ENCODE measurements at regions not wholly inside any gene's neighbourhood (a gene's known extent, or its start where the extent isn't known, plus 50 kb on each side); places are given as distances from the start of the nearest gene placed in this dataset.

DNA sequence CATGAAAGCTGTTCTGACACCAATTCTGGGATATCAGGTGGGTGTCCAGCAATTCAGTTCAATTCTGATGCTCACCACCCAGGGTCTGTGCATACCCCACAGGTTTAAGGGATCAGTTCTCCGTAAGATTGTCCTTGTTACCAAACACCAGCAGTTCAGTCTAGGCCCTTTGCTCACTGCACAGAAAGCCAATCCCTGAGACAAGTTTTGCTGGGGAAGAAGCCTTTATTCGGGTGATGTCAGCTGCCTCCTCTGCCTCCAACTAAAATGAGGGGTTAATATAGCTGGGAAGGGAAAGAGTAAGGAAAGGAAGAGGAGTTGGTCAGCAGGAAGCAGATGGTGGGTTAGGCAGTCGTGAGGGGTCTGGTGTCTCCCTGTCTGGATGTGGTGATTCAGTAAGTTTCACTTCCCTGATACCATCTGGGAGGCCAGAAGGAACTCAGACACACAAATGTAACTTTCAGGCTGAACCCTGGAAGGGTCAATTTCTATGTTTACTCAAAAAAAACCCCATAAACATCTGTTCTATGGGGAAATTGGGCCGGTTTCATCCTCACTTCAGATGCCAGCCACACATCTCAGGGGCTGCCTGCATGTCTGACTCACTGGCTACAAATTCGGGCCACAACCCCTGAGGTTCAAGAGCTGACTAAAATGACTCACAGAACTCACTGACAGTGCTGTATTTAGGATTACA is 83.3 kb upstream of the PGBD5 start:
- no peak for DNase-seq

DNA sequence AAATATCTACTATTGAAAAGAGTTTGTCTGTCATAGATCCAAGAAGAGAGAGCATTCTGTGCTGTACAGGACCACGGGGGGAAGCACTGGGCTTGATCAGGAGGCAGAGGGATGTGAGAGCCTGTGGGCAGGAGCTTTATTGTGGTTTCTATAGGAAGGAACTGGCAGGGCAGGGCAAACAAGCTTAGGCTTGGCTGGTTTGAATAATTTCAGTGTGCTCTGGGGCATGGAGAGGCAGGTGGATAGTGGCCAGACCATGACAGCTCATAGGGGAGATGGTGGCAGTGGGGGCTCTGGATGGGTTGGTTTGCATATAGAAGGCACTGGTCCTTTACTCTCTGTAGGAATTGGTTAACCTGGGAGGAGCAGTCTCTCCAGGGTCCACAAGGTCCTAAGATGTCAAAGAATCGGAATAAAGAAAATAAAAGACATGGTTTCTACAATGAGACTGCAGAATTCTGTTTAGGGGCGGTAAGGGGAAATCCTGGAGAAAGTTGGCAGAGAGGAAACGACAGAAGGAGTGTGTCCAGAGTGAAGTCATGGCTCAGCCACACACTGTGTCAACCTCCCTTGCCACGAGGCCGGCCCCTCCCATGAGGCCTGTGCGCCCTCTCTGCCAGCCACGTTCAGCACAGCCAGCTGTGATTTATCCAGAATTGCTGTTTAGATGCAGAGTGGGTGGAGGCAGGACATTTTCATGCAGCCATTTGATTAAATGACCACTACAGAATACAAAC is 81.7 kb upstream of the PGBD5 start:
- DNase-seq = no peak

DNA sequence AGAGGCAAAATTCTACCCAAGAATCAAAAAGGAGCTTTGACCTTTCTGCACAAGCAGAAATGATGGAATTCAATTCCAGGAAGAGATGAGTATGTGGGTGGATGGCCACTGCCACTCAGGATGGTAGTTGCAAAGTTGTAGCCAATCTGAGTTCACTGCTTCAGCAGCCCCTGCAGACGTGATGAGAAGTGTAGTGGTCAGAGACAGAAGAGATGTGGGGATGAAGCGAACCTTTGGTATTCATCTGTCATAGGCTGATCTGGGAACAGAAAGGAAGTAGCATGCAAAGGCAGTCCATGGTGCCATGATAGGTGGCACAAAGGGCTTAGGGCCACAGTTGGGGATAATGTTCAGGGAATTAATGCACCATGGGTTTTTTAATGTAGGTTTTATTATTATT is 81.1 kb upstream of the PGBD5 start:
- no peak for DNase-seq

DNA sequence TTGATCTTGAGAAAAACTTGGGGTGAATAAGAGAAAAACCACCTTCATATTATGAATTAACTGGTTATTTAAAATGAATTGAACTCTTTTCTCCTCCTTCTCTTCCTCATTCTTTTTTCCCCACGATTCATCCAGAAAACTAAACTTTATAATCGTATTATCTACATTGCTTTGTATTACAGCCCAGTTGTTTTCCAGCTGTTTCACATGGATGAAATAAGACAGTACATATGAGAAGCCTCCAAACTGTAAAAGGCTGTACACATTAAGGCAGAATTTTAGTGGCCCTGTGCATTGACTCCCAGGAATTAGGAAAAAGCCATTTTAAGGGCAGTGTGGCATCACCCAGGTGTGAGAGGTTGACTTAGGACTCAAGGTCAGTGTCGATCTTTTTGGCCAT is 80.3 kb upstream of the PGBD5 start:
- DNase-seq = no peak

DNA sequence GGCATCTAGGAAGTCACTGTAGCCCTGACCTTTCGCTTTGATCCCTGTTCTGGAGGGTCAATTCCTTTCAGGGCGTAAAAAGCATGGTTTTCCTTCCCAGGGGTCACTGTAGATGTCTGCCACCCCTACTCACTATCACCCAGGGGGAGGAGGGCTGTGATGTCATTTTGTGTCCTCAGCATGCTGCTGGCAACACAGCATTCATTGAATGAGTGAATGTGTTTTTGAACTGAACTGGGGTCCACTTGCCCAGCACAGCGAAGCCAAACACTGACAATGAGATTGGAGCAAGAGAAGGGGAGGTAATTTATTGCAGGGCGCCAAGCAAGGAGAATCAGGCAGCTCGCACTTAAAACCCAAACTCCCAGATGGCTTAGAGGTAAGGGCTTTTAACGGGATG is 78.2 kb upstream of the PGBD5 start:
- DNase-seq = no peak

DNA sequence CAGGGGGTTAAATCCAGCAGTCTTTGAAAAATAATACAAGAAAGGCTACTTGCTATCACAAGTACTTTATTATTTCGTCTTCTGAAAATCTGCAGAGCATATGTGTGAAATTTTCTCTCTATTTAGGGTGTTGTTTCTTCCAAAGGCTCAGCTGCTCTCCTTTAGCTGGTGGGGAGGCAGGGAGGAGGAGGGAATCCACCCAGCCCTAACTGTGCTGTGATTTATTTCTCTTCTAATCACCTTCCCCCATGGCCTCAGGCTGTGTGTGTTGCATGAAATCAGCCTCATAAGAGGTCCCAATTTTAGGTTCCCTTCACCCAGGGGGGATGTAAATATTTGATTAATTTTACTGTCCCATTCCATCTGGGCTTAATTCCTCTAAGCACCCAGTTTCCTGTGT is 77.6 kb upstream of the PGBD5 start:
- DNase-seq = no peak

DNA sequence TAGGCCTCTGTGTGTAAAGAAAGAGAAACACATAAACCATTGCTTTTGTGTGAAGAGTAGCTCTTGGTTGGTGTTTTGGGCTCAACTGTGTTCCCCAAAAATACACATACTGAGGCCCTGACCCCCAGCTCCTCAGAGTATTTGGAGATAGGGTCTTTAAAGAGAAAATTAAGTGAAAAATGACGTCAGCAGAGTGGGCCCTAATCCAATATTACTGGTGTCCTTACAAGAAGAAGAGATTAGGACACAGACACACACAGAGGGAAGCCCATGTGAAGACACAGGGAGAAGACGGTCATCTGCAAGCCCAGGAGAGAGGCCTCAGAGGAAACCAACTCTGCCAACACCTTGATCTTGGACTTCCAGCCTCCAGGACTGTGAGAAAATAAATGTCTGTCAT is 76.9 kb upstream of the PGBD5 start:
- no peak for DNase-seq

DNA sequence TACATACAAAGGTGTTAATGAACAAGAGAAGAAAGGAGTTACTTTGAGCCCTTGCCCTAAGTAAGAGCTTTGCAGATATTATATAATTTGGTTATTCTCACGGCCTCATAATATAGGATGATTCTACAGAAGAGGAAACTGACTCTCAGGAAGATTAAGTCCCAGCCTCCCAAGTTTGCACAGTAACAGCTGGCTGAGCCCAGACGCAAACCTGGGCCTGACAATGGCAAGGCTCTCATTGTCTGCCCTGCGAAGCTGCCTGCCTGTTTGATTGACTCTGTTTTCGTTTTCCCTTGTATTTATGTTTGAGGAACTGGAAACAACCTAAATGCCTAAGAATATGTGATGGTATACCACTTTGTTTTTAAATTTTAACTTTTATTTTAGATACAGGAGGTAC is 76.2 kb upstream of the PGBD5 start:
- no peak for DNase-seq

DNA sequence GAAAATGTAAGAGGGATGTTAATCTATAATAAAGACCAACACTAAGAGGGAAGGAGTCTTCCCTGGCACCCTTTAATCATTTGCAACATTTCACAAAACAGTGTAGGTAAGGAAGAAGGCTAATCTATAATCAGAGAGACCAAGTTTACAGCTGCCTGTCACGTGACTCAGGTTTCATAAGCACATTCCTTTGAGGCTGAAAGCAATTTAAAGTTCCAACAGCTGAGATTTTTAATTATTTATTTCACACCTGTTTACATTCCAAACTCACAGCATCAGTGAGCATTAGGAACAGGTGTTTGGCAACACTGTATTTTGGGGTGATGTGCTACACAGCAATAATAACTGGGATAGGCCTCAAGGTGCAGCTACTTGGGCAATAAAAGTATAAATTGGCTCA is 75.7 kb upstream of the PGBD5 start:
- DNase-seq = no peak

DNA sequence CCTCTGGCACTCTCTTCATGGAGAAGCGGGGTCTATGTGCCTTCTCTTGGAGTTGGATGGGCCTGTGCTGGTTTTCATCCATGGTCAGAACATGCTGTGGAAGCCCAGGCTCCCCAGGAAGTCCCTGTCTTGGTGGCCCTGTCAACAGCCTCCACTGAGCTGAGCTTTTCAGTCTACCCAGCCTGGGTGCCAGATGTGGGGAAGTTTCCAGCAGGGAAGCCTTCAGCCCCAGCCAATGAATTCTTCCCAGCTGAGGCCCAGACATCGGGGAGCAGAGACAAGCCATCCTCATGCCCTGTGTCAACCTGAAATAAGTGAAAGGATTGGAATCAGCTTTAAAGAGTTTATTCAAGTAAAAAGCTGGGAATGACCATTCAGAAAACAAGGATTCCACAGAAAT is 75.1 kb upstream of the PGBD5 start:
- no peak for DNase-seq

DNA sequence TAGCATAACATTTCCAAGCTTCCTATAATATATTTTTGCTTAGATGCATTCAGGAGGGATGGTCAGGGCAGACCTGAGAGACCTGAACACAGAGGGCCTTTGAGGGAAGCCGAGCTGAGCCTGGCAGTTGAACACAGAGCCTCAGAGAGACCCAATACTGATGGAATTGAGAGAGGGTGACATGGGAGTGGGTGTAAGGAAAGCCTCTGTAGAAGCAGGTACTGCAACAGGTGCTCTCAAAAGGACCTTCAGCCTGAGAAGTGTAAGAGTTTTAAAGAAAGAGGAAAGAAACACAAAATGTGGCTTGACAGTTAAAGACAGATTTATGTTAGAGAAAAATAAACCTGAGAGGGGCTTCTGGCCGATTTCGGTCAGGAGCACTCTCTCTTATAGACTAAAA is 73.9 kb upstream of the PGBD5 start:
- DNase-seq = no peak

DNA sequence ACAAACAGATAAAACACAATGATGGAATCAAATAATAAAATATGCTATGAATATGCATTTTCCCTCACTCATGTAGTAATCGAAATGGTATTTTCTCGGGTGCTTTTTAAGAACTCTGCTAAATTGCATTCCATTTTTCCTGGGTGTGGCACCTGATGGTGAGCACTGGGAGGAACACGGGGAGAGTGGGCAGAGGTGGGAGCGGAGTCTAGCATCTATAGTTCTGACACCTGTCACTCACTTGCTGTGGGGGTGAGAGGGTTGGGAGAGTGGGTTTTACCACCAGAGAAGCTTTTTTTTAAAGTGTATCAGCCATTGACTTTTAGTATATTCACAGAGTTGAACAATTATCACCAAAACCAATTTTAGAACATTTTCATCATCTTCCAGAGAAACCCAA is 73.4 kb upstream of the PGBD5 start:
- DNase-seq = no peak

DNA sequence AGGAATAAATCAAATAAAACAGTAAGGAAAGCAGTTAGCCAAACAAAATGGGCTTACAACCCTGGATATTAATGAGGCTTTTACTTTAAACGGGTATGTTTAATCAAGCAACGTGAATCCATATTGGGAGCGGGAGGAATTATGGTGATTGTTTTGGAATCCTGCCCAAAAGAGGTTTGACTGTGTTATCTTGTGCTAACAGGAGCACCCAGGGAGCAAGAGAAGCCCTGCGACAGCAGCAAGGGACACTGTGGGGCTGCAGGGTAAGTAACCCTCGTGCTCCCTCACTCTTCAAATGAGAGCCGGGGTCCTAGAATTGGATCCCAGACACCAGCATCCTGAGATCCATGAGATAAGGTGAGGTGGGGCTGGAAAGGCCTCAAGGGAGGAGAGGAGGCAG is 72.6 kb upstream of the PGBD5 start:
- DNase-seq = no peak

DNA sequence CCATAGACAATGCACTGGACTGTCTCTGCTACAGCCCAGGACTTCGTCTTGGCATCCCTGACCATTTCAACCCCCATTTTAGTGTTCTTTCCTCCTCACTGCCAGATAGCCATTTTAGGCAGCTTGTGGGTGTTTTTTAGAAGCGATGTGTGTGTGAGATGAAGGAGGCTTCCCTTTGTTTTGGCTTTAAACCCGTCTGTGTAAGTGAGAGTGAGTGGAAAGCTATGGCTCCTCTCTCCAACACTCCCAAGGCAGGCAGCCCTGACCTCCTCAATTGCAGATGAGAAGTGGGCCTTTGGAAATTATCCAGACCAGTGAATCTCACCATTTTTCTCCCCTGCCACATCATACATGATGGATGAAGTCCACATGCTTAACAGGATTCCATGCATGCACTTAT is 70.3 kb upstream of the PGBD5 start:
- no peak for DNase-seq

DNA sequence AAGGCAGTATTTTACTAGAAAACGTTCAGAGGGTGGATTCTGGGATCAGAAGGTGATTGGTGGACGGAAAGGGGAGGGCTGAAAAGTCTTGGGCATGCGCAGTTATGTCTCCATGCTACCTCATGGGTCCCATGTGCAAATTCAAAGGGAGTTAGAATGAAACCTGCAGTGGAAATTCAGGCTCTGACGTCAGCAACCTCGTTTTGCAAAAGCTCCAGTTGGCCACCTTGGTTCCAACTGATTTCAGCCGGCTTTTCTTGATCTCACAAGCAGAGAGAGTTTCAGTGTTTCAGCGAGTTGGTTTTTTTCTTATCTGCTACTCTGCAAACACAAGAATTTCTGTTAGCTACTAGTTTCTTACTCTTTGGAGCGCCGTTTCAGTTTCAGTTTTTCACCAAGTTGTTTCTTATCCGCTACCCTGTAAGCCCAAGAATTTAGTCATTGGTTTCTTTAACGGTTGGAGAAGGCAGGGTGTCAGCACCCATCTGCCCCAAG is 69.8 kb upstream of the PGBD5 start:
- no peak for DNase-seq

DNA sequence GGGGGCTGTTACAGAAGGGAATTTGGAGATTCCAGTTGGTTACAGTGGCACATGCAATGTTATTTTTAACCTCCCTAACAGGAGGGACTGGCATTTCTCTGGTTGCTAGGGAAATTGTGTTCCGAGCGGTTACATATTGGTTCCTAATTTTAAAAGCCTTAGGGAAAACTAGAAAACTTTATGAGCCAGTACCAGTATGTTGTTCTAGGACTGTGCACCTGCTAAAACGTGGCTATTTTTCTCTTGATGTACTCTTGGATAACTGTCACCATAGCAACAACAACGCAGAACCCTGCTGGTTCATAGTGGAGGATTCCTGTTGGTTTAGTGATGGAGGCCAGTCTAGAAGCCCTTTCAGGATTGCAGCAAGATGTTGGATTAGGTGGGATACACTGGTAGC is 68.9 kb upstream of the PGBD5 start:
- no peak for DNase-seq

DNA sequence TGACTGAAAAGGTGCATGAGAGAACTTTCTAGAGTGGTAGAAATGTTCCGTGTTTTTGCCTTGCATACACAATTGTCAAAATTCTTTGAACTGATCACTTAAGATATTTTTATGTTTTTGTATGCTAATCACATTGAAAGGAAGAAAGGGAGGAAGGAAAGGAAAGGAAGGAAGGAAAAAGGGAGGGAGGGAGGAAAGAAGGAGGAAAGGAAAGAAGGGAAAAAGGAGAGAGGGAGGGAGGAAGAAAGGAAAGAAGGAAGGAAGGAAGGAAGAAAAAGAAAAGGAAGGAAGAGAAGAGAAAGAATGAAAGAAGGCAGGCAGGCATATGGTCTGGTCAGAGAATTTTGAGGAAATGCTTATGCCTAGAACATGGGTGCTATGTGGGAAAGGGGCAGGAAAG is 68.4 kb upstream of the PGBD5 start:
- DNase-seq = no peak

DNA sequence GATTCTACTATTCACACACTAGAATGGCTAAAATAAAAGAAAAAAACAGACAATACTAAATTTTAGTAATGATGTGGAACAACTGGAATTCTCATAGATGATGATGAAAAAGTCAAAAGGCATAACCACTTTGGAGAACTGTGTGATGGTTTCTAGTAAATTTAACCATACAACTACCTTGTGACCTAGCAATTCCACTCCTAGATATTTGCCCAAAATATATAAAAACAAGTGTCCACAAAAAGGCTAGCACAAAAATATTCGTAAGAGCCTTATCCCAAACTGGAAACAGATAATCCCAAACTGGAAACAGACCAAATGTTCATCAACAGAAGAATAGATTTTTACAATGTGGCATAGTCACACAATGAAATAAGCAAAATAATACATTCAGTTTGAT is 67.9 kb upstream of the PGBD5 start:
- DNase-seq = no peak

DNA sequence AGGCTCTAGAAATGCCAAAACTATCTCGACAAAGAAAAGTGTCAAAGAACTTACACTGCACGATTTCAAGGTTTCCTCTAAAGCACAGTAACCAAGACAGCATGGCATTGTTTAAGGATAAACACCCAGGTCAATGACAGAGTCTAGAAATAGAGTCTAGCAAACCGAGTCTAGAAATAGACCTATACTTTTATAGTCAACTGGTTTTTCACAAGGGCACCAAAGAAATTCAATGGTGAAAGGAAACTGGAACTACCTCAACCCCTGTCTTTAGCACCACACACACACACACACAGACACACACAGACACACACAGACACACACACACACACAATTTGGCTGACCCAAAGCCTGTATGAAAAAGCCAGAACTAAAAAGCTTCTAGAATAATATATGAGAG is 67.1 kb upstream of the PGBD5 start:
- DNase-seq = no peak

DNA sequence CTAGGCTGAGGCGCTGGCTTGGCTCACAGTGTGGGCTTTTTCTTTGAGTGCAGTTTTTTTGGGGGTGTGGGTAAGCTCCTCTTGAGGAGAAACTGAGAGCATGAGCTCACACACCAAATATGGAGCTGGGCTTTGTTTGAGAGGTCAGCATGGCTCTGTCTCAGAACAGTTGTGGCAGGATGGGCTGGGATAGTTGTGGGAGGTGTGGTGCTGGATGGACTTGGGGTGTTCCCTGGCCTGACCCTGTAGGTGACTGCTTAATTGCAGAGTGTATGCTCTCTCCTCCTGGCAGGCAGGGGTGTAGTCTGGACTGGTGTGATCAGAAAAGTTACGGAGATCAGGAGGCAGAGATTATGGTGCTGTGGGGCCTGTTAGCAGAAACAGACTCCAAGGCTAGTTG is 64.3 kb upstream of the PGBD5 start:
- no peak for DNase-seq

DNA sequence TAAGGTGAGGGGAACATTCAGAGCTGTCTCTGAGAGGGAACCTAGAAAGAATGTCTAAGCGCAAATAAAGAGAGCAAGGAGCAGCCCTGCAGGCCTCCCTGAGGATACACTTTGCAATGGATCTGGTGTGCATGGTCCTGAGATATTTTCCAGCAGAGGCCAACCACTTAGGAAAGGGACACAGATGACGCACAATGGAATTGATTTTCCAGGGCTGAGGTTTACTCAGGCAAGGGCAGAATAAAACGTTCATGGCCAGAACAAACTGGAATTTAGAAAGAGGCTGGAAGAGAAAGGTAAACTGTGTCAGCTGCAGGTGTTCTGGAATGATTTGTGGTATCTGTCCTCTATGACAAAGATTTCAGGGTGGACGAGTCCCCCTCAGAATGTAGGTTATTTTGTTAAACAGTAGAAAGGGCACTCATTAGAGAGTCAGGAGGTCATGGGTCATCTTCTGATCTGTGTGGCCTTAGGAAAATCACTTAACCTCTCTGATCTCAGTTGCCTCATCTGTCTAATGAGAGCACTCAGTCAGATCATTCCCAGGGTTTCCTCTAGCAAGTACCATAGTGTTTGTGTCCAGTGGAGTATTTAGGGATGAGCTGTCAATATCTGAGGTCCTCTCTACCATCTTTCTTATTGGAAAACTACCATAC is 61.8 kb upstream of the PGBD5 start:
- no peak for DNase-seq

DNA sequence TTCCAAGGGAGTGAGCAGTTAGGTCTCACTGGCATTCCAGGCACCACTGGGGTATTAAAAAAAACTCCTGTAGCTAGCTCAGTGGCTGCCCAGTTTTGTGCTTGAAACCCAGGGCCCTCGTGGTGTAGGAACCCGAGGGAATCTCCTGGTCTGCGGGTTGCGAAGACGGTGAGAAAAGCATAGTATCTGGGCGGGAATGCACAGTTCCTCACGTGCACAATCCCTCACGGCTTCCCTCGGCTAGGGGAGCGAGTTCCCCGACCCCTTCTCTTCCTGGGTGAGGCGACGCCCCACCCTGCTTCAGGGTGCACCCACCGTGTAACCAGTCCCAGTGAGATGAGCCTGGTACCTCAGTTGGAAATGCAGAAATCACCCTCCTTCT is 50.5 kb upstream of the PGBD5 start:
- DNase-seq = no peak

DNA sequence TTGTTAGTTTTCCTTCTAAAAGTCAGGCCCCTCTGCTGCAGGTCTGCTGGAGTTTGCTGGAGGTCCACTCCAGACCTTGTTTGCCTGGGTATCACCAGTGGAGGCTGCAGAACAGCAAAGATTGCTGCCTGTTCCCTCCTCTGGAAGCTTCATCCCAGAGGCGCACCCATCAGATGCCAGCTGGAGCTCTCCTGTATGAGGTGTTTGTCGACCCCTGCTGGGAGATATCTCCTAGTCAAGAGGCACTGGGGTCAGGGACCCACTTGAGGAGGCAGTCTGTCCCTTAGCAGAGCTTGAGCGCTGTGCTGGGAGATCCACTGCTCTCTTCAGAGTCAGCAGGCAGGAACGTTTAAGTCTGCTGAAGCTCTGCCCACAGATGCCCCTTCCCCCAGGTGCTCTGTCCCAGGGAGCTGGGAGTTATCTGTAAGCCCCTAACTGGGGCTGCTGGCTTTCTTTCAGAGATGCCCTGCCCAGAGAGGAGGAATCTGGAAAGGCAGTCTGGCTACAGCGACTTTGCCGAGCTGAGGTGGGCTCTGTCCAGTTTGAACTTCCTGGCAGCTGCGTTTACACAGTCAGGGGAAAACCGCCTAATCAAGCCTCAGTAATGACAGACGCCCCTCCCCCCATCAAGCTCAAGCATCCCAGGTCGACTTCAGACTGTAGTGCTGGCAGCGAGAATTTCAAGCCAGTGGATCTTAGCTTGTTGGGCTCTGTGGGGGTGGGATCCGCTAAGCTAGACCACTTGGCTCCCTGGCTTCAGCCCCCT is 49.9 kb upstream of the PGBD5 start:
- peak; percentile 58 for DNase-seq
